Neural crest cell (in vitro differentiated cells): ENCODE measurements at regions not wholly inside any gene's neighbourhood (a gene's known extent, or its start where the extent isn't known, plus 50 kb on each side); places are given as distances from the start of the nearest gene placed in this dataset.
"Not testable (repeated sequence)": the region's sequence is repeated elsewhere in the genome, so short reads cannot be mapped to it uniquely, and the experiment has no call there.

Experiments
- DNase-seq: peaks from one replicate; pipeline ENCODE4 v3.0.0; 2021; ENCODE audit warnings: low read depth, mixed read lengths, low spot score
- H3K27ac Mint-ChIP-seq: one replicate; pipeline ENCODE4 v1.8.0; 2021; ENCODE audit warnings: mild to moderate bottlenecking, mixed read lengths; ENCODE audit not compliant: unreplicated experiment
- H3K27me3 Mint-ChIP-seq: 2 replicates; pipeline ENCODE4 v1.8.0; 2021; ENCODE audit warnings: low read depth, mild to moderate bottlenecking, mixed read lengths
- H3K36me3 Mint-ChIP-seq: 2 replicates; pipeline ENCODE4 v1.8.0; 2021; ENCODE audit warnings: low read depth, mild to moderate bottlenecking, mixed read lengths
- H3K4me1 Mint-ChIP-seq: 2 replicates; pipeline ENCODE4 v1.8.0; 2021; ENCODE audit warnings: mixed read lengths
- H3K4me3 Mint-ChIP-seq: one replicate; pipeline ENCODE4 v1.8.0; 2021; ENCODE audit warnings: mild to moderate bottlenecking, mixed read lengths
- H3K9me3 Mint-ChIP-seq: 2 replicates; pipeline ENCODE4 v1.8.0; 2021; ENCODE audit warnings: mixed read lengths

GRCh38 chr7:75254238-75254637 is 141.2 kb upstream of the TRIM73 start:
- not testable (repeated sequence) for H3K36me3 Mint-ChIP-seq, H3K27me3 Mint-ChIP-seq, H3K9me3 Mint-ChIP-seq, H3K4me1 Mint-ChIP-seq, DNase-seq, H3K4me3 Mint-ChIP-seq, H3K27ac Mint-ChIP-seq

GRCh38 chr7:75257442-75257841 is 138.0 kb upstream of the TRIM73 start:
- not testable (repeated sequence) for DNase-seq, H3K4me3 Mint-ChIP-seq, H3K9me3 Mint-ChIP-seq, H3K36me3 Mint-ChIP-seq, H3K27me3 Mint-ChIP-seq, H3K27ac Mint-ChIP-seq, H3K4me1 Mint-ChIP-seq

GRCh38 chr7:75259454-75260003 is 135.9 kb upstream of the TRIM73 start:
- not testable (repeated sequence) for H3K4me3 Mint-ChIP-seq, H3K27me3 Mint-ChIP-seq, DNase-seq, H3K9me3 Mint-ChIP-seq, H3K27ac Mint-ChIP-seq, H3K4me1 Mint-ChIP-seq, H3K36me3 Mint-ChIP-seq

DNA sequence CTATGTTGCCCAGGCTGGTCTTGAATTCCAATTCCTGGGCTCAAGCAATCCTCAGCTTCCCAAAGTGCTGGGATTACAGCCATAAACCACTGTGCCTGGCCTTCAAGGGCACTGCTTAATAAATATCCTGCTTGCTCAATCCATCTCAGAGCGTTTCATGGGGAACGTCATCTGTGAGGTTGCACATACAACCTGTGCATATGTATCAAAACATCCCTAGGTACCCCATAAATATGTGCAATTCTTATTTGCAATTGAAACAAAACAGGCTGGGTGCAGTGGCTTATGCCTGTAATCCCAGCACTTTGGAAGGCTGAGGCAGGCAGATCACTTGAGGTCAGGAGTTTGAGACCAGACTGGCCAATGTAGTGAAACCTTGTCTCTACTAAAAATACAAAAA is 133.8 kb upstream of the TRIM73 start:
- not testable (repeated sequence) for H3K27ac Mint-ChIP-seq, H3K9me3 Mint-ChIP-seq, H3K4me1 Mint-ChIP-seq, H3K27me3 Mint-ChIP-seq, H3K36me3 Mint-ChIP-seq, H3K4me3 Mint-ChIP-seq, DNase-seq

DNA sequence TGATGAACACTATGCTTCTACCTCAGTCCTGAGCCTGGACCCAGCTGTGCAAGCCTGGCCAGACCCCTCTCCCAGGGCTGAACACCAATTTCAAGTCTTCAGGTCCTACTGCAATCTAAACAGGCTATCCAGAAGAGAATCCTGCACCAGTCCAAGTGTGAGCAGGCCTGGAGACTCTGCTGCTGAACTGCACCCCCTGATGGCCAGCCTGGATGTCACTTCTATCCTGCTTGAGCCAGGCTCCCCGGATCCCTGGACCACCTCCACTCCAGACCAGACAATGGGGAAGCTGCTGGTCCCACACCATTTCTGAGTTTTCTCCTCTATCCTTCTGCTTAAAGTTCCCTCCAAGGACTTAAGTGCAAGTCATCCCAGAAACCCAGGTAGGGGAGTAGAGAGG is 127.3 kb upstream of the TRIM73 start:
- H3K9me3 Mint-ChIP-seq, H3K27ac Mint-ChIP-seq: not testable (repeated sequence)

DNA sequence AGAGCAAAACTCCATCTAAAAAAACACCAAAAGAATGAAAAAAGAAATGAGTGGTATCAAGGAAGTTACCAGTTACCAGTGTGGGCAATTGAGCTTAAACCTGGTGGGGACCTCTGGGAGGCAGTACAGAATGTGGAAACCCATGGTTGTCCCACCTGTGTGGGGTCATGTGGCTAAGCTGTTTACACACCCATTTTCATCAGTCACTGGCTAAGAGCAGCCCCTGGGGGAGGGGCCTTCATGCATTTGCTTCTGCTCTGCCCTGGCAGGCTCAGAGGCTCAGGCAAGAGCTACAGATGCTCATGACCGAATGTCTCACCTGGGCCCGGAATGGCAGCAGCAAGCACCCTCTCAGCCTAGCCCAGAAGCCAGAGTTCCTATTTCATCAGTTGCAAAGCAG is 126.3 kb upstream of the TRIM73 start:
- H3K4me3 Mint-ChIP-seq, H3K9me3 Mint-ChIP-seq, H3K27me3 Mint-ChIP-seq, H3K36me3 Mint-ChIP-seq, H3K27ac Mint-ChIP-seq, DNase-seq, H3K4me1 Mint-ChIP-seq: not testable (repeated sequence)

More for the DNA sequence above, 127.3 kb upstream of the TRIM73 start:
- DNase-seq, H3K4me3 Mint-ChIP-seq, H3K36me3 Mint-ChIP-seq, H3K4me1 Mint-ChIP-seq, H3K27me3 Mint-ChIP-seq: not testable (repeated sequence)

GRCh38 chr7:75274114-75274513 is 121.3 kb upstream of the TRIM73 start:
- not testable (repeated sequence) for H3K9me3 Mint-ChIP-seq, DNase-seq, H3K36me3 Mint-ChIP-seq, H3K27me3 Mint-ChIP-seq, H3K27ac Mint-ChIP-seq, H3K4me1 Mint-ChIP-seq, H3K4me3 Mint-ChIP-seq
